Activated T-cell treated with anti-CD3 and anti-CD28 coated beads for 1 hour (primary cell): ENCODE measurements at regions not wholly inside any gene's neighbourhood (a gene's known extent, or its start where the extent isn't known, plus 50 kb on each side); places are given as distances from the start of the nearest gene placed in this dataset.
"Not testable (repeated sequence)": the region's sequence is repeated elsewhere in the genome, so short reads cannot be mapped to it uniquely, and the experiment has no call there.

Experiments used
- DNase-seq: peaks from one replicate; pipeline ENCODE4 v3.0.0-alpha.2; 2020; ENCODE audit warnings: low read depth

DNA sequence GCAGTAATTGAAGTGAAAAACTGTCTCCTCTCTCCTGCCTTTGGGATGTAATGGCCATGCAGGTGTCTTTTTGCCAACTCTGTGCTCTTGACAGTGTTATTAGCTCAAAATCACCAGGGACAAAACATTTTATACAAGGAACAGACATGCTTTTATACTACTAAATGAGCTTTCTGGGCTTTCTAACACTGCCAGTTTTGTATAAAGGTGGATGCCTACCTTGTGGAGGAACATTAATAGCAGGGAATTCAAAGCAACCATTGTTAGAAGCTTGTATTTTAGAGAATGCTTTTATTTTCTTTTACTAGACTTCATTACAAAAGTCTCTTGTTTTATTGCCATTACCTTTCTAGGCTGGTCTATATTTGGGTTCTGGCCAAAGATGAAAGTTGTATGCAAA lies 54.7 kb upstream of the ARSJ start:
- DNase-seq = no peak

DNA sequence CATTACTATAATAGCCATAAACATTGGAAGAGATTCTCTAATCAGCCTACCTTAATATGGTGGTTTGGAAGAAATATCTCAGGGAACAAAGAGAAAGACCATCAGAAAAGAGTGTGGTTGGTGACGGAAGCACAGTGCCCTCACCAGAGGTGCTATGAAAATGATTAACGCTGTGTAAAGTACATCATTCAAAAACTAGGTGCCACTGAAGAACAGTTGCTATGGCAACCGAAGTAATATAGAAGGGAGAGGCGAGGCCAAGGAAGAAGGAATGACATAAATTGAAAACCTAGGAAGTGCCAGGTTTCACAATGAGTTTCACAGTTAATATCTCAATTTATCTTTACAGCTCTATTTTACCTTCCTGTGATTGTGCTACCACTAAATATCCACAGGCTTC lies 57.0 kb upstream of the ARSJ start:
- DNase-seq = no peak

DNA sequence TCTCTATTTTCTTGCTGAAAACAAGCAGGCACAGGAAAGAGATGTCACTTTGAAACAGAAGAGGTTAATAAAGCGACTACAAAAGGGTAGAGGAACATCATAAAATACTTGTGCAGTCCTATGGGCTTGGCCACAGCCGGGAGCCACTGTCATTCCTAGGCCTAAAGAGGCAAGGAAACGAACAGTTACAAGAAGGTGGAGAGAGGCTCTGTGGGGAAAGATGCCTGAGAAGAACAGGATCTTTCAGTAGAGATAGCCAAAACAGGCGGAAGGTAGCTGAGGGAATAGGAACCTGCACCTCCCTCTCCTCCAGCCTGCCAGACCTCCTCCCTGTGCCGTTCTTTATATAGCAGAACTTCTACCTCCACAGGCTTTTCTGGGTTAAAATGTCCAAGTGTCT lies 57.4 kb upstream of the ARSJ start:
- no peak for DNase-seq

DNA sequence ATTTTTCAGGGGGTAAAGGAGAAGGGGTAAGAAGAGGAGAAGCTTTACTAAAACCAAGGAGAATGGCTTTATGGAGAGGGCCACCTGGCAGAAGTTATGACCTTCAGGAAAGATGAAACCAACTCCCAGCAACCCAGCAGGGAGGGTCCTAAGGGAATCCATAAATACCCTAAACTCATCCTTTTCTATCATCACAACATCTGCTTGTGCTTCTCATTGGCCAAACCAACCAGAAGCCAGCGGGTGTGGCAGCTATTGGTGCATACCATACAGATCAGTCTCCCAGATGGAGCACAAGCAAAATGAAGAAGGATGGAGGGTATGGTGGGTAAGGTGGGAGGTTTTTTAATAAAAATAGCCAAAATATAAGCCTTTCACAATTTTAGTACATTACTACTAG lies 58.5 kb upstream of the ARSJ start:
- DNase-seq = no peak

DNA sequence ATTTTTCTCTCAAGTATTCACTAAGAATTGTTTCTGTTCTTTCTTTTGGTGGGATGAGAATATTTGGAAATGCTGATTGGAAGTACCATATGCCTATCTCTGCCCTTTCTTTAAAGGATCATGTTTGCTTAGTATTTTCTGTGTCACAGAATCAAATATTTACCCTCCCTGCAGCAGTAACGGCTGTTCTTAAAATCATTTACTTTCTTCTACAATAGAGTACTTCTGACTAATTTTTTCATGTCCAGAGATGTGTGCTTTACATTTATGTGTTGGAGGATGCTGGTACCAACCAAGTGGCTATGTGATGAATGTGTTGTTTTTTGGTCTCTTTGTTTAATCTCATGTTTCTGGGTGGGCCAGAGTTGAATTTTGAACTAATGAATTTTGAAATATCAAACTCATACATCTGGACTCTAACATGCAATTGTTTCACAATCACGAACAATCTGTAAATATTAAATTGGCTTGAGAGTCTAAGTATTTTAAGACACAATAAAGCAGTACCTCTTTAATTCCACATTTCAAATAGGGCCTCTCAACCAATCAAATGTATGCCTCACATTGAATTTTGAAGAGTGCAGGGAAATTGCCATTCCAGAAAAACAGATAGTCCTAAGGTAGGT lies 59.4 kb upstream of the ARSJ start:
- DNase-seq = no peak

DNA sequence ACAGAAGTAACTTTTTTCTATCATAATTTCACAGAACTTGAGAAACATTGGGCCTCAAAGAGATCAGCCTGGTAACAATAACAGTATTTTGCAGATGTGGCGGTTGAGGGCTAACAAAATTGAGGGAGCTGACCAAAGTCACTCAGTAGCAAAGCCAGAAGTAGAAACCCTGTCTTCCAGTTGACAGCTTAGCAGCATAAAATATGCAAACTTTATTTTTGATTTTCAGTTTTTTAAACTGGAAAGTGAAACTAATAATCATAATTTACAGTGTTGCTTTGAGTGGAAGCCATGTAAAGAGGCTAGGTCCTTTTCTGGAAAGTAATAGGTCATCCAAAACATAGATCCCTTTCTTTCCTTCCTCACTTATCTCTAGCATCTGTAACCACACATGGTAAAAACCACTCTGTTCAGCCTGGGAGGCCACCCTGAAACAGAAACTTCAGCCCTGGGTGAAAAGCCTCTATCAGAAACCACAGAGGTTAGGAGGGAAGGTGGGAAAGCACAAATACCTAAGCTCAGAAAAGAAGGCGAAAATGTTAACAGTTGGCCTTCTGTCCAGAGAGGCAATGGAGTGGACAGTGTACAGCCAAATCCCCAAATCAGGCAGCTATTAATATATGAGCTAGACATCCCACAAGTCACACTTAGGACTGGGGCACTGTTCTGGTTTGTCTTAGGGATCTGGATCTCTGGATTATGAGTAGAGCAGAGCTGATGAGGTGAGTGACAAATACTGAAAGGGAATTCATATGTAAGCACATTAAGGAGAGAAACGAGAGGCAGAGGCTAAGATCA lies 61.1 kb upstream of the ARSJ start:
- no peak for DNase-seq

DNA sequence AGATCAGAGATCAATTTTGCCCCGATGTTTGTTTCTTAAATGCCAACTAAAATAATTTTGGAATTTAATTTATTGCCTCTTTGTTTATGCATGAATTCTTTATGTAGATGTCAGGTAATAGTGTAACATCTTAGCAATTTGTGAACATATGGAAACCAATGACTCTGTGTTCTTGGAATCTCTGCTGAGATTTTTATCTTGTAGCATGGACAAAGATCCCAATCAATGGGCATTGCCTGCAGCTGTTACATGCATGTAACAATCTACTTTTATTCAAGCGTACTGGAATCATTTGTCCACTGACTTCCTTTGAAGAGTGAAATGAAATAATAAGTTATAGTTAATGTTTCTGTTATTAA lies 61.6 kb upstream of the ARSJ start:
- DNase-seq = no peak

DNA sequence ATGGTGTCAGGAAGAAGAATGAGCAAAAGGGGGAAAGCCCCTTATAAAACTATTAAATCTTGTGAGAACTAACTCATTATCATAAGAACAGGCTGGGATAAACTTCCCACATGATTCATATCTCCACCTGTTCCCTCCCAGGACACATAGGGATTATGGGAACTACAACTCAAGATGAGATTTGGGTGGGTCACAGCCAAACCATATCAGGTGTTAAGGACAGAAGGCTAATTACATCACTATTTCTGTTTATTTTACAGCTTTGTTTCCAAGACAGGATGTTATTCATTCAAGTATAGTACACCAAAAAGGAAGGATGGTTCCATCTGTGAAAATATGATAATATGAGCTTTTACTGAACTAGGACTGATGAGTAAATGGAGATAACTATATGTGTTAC lies 63.7 kb upstream of the ARSJ start:
- no peak for DNase-seq

DNA sequence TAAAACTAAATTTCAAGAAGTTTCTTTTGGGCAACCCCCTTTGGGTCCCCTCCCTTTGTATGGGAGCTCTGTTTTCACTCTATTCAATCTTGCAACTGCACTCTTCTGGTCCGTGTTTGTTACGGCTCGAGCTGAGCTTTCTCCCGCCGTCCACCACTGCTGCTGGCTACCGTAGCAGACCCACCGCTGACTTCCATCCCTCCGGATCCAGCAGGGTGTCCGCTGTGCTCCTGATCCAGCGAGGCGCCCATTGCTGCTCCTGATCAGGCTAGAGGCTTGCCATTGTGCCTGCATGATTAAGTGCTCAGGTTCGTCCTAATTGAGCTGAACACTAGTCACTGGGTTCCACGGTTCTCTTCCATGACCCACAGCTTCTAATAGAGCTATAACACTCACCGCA lies 64.9 kb upstream of the ARSJ start:
- DNase-seq = not testable (repeated sequence)

DNA sequence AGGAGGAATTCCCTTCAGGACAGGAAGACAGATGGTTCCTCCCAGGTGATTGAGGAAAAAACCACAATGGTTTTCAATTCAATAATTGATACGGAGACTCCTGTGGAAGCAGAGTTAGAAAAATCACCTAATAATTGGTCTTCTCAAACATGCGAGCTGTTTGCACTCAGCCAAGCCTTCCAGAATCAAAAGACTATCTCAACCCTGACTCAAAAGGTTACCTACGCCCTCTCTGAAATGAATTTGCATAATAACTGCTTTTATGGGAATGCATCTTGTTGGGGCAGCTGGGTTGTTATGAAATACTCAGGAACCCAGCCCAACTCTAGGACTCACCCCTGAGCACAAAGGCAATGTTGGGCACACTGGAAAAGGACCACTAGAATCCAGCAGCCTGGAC lies 66.9 kb upstream of the ARSJ start:
- DNase-seq = no peak

DNA sequence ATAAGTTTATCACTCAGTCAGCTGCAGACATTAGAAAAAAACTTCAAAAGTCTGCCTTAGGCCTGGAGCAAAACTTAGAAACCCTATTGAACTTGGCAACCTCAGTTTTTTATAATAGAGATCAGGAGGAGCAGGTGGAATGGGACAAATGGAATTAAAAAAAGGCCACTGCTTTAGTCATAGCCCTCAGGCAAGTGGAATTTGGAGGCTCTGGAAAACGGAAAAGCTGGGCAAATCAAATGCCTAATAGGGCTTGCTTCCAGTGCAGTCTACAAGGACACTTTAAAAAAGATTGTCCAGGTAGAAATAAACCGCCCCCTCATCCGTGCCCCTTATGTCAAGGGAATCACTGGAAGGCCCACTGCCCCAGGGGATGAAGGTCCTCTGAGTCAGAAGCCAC lies 68.7 kb upstream of the ARSJ start:
- not testable (repeated sequence) for DNase-seq

DNA sequence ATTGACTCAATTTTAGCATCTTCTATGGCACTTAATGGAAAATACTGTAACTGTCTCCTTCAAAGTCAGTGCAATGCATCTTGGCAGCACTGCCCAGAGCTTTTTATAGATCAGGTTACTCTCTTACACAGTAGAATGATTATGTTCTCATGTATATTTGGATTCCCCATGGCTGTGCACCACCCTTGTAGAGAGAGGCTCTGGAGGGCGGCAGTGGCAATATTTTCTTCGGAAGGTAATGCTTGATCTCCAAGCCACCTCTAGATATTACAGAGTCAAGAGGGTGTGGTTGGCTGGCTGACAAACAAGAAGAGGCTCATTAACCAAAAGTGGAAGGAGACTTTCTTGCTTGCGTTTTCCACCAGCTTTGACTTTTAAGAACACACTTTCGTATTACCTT lies 72.8 kb upstream of the ARSJ start:
- no peak for DNase-seq

DNA sequence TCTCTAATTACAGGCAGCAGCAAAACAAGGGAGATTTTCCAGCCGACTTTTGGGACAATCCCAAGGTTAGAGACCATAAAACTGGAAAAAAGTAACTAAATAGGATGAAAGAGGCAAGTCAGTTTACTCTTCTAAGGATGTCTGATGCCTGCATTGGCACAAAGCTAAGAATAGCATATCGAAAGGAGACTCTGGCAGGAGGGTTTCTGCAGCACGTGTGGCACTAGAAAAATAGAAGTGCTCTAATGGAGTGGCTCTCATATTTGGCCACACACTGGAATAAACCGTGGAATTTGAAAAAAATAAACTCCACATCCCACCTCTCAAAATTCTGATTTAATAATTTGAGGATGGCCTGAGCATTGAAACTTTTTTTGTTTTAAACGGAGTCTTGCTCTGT lies 77.2 kb upstream of the ARSJ start:
- DNase-seq = no peak

DNA sequence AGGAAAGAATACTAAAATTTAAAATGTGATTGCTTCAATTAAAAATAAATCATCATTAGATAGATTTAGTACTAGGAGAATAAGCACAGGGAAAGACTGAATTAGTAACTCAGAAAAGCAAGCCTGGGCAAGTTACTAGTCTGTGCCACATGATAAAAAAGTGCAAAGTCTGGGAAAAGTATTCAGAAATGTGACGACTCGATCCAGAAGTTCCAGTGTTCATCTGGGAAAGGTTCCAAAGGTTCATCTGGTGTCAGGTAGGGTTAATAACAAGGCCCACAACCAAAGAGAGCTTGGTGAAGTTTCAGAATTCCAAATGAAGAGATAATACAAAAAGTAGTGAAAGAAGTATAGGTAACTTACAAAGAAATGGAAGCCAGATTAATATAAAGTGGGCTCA lies 78.3 kb upstream of the ARSJ start:
- no peak for DNase-seq

DNA sequence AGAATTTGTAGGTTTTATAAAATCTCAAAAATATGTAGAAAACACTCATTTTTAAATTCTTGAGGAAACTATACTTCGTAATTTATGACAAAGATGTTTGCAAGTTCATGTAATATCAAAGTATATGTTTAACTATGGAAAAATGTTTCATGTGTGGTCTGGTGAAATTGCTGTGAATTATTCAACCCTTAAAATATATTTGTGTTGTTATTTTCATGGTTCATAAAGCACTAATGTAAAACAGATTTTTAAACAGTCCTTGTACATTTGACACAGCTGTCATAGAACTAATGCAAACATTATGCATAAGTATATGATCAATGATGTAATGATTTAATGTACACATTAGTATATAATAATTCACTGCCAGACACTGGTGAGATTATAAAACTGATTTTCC lies 83.1 kb upstream of the ARSJ start:
- DNase-seq = no peak

DNA sequence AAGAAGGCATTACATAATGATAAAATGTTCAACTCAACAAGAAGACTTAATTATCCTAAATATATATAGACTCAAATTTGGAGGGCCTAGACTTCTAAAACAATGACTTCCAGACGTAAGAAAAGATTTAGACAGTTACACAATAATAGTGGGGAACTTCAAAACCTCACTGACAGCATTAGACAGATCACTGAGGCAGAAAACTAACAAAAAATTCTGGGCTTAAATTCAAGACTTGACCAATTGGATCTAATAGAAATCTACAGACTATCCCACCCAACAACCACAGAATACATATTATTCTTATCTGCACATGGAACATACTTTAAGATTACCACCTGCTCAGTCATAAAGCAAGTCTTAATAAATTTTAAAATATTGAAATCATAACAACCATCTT lies 93.3 kb upstream of the ARSJ start:
- DNase-seq = no peak

DNA sequence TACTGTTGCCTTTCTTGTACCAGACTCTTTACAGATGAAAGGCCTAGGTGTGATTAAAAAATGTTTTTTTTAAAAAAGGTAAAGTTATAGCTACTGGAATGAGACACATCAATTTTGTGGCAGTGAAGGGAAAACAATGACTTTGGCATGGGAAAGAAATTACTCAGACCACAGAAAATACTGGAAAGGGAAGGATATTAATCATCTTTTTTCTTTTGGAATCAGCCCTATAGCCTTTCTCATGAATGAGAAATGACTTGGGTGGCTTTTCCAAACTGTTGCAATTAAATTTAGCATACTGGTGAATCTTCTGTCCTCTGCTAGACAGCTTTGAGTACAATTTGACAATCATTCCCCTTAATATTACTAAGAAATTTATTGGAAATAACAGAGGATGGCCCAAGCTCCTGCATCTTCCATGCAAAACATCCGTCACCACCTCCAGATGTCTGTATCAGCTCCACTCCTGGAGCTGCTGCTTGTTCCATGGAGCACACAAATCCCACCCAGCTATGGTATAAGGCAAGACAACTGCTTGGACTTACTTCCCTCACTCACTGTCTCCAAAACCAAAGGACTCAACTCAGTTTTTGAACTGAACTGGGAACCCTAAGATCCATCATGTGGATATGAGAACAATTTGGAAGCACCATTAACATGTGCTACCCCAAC lies 97.6 kb upstream of the ARSJ start:
- DNase-seq = no peak

DNA sequence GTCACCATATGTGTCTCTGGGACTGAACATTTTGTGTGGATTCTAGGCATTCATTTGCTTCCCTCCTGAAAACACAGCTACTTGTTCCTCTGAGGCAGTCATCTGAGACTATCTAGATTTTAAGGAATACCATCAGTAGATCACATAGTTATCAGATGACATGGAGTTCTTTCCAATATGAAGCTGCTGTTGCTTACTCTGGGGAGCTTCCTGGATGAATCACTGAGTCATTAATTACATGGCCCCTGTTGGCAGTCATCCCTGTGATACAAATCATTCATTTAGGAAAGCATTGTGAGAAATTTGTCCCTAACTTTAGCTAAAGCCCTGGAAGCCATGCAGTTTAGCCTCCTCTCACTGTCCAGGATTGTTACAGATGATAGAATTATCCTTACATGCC lies 98.2 kb upstream of the ARSJ start:
- no peak for DNase-seq

DNA sequence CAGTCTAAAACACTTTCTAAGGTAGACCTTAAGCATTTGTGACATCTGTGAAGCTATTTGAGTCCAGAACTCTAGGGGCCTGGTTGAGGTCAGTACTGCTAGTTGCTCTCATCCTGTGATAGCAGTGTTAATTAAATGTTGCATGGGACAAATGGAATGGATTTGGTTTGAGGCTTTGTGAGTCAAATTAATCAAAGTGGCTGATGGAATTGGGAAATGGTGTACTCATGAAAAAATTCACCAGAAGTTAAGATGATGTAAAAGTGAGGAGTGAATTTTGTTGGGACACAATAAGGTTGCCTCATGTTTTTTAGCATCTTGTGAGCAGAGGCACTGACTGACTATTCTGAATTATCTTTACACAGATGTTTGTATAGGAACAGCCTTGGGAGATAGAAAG lies 99.2 kb upstream of the ARSJ start:
- no peak for DNase-seq

DNA sequence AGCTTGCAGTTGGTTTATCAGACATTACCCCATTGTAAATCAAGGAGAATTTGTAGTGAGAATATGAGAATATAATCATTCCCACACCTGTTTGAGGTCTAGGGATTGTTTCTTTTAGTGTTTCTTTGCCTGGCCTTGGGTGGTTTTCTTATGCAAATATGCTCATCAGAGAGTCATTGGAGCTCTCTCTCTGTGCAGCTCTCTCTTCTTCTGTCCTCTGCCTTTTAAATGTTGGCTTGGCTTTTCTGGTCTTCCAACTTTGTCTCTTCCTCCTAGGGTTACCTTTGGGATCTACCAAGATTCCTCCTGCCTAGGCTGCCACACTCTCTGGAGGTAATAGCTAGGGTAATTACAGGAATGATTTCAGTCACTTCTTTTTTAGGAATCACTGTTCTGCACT lies 102.3 kb upstream of the ARSJ start:
- DNase-seq = no peak

DNA sequence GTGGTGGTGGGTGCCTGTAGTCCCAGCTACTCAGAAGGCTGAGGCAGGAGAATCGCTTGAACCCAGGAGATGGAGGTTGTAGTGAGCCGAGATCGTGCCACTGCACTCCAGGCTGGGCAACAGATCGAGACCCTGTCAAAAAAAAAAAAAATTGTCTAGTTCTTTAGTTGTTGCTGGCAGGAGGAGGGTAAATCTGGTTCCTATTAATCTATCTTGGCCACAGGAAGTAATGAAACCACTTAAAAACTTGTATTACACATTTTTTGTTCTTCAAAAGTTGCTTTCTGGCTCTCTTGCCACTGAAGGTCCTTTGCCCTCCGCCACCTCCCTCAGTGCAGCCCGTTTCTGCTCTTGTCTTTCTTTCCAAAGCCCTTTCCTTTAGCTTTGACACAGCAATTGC lies 102.9 kb upstream of the ARSJ start:
- no peak for DNase-seq

DNA sequence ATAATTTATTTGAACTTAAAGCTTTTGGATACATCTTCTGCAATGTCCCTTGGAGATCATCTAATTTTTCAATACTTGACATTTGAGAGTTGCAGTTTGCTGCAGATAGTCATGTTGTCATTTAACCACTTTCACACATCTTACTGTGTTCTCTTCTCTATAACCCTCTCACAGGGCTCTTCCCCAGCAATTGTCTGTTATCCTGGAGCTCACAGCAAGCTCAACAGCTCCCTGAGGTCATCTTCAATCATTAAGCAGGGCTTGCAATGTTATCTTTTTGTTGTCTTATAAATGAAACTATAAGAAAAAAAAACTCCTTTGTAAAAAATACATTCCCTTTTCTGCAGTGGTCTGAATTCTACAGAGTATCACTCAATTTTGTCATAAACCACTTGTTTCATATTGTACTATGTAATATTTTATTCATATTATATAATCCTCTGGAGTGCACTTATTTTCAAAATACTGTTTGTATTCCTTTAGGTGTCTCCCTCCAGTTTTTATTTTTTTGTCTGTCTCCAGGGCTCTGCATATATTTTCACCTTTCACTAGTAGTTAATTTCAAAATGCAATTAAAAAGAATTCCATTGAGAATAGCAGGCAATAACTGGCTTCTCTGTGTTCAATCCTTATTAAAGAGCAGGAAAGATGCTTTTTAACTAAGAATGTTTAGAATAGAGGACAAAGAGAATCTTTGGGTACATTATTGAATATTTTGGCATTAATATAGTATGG lies 106.3 kb upstream of the ARSJ start:
- DNase-seq = no peak
